Subcutaneous abdominal adipose tissue (tissue), 5 donors: ENCODE measurements at regions not wholly inside any gene's neighbourhood (a gene's known extent, or its start where the extent isn't known, plus 50 kb on each side); places are given as distances from the start of the nearest gene placed in this dataset.

ENCODE experiments used
- H3K27ac ChIP-seq: one replicate; pipeline ENCODE4 v1.7.0; 2013; ENCODE audit warnings: low read depth, mild to moderate bottlenecking, inconsistent platforms, low read length, moderate library complexity
- H3K27me3 ChIP-seq, 5 donors: one replicate each; pipeline ENCODE4 v1.7.0; 2013; ENCODE audit warnings: low read length in 5 of 5, inconsistent platforms in 1 of 5; ENCODE audit not compliant: control insufficient read depth in 5 of 5, insufficient read depth in 4 of 5
- H3K36me3 ChIP-seq, 5 donors: one replicate each; pipeline ENCODE4 v1.7.0; 2013; ENCODE audit warnings: low read length in 5 of 5; ENCODE audit not compliant: control insufficient read depth in 5 of 5, insufficient read depth in 5 of 5
- H3K4me1 ChIP-seq, 5 donors: one replicate each; pipeline ENCODE4 v1.7.0; 2013; ENCODE audit warnings: low read length in 5 of 5, mild to moderate bottlenecking in 3 of 5, moderate library complexity in 1 of 5; ENCODE audit not compliant: control insufficient read depth in 5 of 5, insufficient read depth in 5 of 5
- H3K4me3 ChIP-seq, 5 donors: one replicate each; pipeline ENCODE4 v1.7.0; 2013; ENCODE audit warnings: low read length in 5 of 5, low read depth in 1 of 5
- H3K9ac ChIP-seq, 5 donors: one replicate each; pipeline ENCODE4 v1.7.0; 2013; ENCODE audit warnings: low read length in 5 of 5, mild to moderate bottlenecking in 4 of 5, moderate library complexity in 3 of 5
- H3K9me3 ChIP-seq, 5 donors: one replicate each; pipeline ENCODE4 v1.7.0; 2013; ENCODE audit warnings: low read length in 5 of 5; ENCODE audit not compliant: control insufficient read depth in 5 of 5
- donor health status: healthy.
- donor health status: healthy.
- donor health status: healthy.
- donor health status: healthy.
- donor health status: healthy.

- H3K36me3 ChIP-seq, result no peaks in the 10 kb centered on the region
Measured at GRCh38 chr1:228984646-228985631, 249.7 kb downstream of the RHOU start.

GRCh38 chr1:228985661-228986060, 250.4 kb downstream of the RHOU start:
- no peak overlapping the region for H3K9ac ChIP-seq
- H3K27ac ChIP-seq, result no peak overlapping the region
- H3K27me3 ChIP-seq, result no peaks in the 10 kb centered on the region
- no peak overlapping the region for H3K4me3 ChIP-seq
- peaks cover 10 to 52% (median 40%) of the 10 kb centered on the region in 5 donors for H3K4me1 ChIP-seq
- H3K9me3 ChIP-seq, result no peaks in the 10 kb centered on the region
- H3K36me3 ChIP-seq, result no peaks in the 10 kb centered on the region

More at GRCh38 chr1:228984646-228985631, 249.7 kb downstream of the RHOU start:
- Histone ChIP-seq H3K9ac (no peak overlapping the region), H3K27ac (no peak overlapping the region), H3K9me3 (no peaks in the 10 kb centered on the region), H3K4me3 (no peak overlapping the region), H3K27me3 (no peaks in the 10 kb centered on the region), H3K4me1 (peaks cover 5 to 48% (median 33%) of the 10 kb centered on the region in 5 donors)

GRCh38 chr1:228986093-228986904, 251.0 kb downstream of the RHOU start:
- H3K4me3 ChIP-seq, result no peak overlapping the region
- H3K27ac ChIP-seq, result no peak overlapping the region
- H3K4me1 ChIP-seq, result peaks cover 14 to 59% (median 46%) of the 10 kb centered on the region in 5 donors

GRCh38 chr1:228987286-228987685, 252.0 kb downstream of the RHOU start:
- no peaks in the 10 kb centered on the region for H3K9me3 ChIP-seq
- peaks cover 14 to 59% (median 47%) of the 10 kb centered on the region in 5 donors for H3K4me1 ChIP-seq
- H3K27ac ChIP-seq, result no peak overlapping the region
- no peaks in the 10 kb centered on the region for H3K27me3 ChIP-seq
- no peak overlapping the region for H3K9ac ChIP-seq
- H3K4me3 ChIP-seq, result no peak overlapping the region
- H3K36me3 ChIP-seq, result no peaks in the 10 kb centered on the region

More at GRCh38 chr1:228986093-228986904, 251.0 kb downstream of the RHOU start:
- no peaks in the 10 kb centered on the region for H3K9me3 ChIP-seq
- H3K36me3 ChIP-seq, result no peaks in the 10 kb centered on the region
- H3K27me3 ChIP-seq, result no peaks in the 10 kb centered on the region
- no peak overlapping the region for H3K9ac ChIP-seq

- Histone ChIP-seq H3K27ac (no peak overlapping the region), H3K36me3 (no peaks in the 10 kb centered on the region), H3K9ac (no peak overlapping the region), H3K27me3 (no peaks in the 10 kb centered on the region), H3K9me3 (no peaks in the 10 kb centered on the region), H3K4me3 (no peak overlapping the region), H3K4me1 (peaks cover 14 to 58% (median 47%) of the 10 kb centered on the region in 5 donors)
Measured at GRCh38 chr1:228987736-228988506, 252.6 kb downstream of the RHOU start.

- H3K9ac ChIP-seq, result no peak overlapping the region
- no peak overlapping the region for H3K27ac ChIP-seq
- H3K27me3 ChIP-seq, result no peaks in the 10 kb centered on the region
- no peaks in the 10 kb centered on the region for H3K9me3 ChIP-seq
- peaks cover 14 to 52% (median 43%) of the 10 kb centered on the region in 5 donors for H3K4me1 ChIP-seq
- no peaks in the 10 kb centered on the region for H3K36me3 ChIP-seq
- H3K4me3 ChIP-seq, result no peak overlapping the region
Measured at GRCh38 chr1:228988664-228989063, 253.4 kb downstream of the RHOU start.

GRCh38 chr1:228989176-228989575, 253.9 kb downstream of the RHOU start:
- Histone ChIP-seq H3K27me3 (no peaks in the 10 kb centered on the region), H3K4me1 (peaks cover 13 to 50% (median 43%) of the 10 kb centered on the region in 5 donors), H3K27ac (no peak overlapping the region), H3K4me3 (no peak overlapping the region), H3K36me3 (no peaks in the 10 kb centered on the region), H3K9ac (no peak overlapping the region), H3K9me3 (no peaks in the 10 kb centered on the region)

- no peaks in the 10 kb centered on the region for H3K36me3 ChIP-seq
- H3K4me1 ChIP-seq, result peaks cover 13 to 49% (median 43%) of the 10 kb centered on the region in 5 donors
- peak overlapping the region; percentile 91 for H3K27ac ChIP-seq
- H3K4me3 ChIP-seq, result no peak overlapping the region
- no peaks in the 10 kb centered on the region for H3K27me3 ChIP-seq
- H3K9ac ChIP-seq, result no peak overlapping the region
- no peaks in the 10 kb centered on the region for H3K9me3 ChIP-seq
Measured at GRCh38 chr1:228989676-228989991, 254.4 kb downstream of the RHOU start.

- Histone ChIP-seq H3K27me3 (no peaks in the 10 kb centered on the region), H3K4me1 (peaks cover 13 to 44% (median 43%) of the 10 kb centered on the region in 5 donors), H3K27ac (peak overlapping the region; percentile 91), H3K36me3 (no peaks in the 10 kb centered on the region), H3K9ac (peak overlapping the region in 3 of 5 donors; percentile 8 to 44 (median 17)), H3K4me3 (peak overlapping the region in 2 of 5 donors; percentile 1 to 12), H3K9me3 (no peaks in the 10 kb centered on the region)
Measured at GRCh38 chr1:228989992-228990827, 254.9 kb downstream of the RHOU start.
